RWPE2 (cell line): ENCODE measurements at regions not wholly inside any gene's neighbourhood (a gene's known extent, or its start where the extent isn't known, plus 50 kb on each side); places are given as distances from the start of the nearest gene placed in this dataset.

Source experiments
- ATAC-seq: fragments of 200-7000 bp; cut with Tn5 transposase; 3 replicates; pipeline ENCODE4 v1.9.1; 2021; ENCODE audit warnings: low read depth
- DNase-seq: peaks from one replicate; pipeline ENCODE4 v3.0.0-alpha.2; 2020; ENCODE audit warnings: low spot score
- H3K27ac ChIP-seq: fragments of 450-650 bp; 2 replicates; pipeline ENCODE4 v1.5.1; 2017; ENCODE audit warnings: mild to moderate bottlenecking; ENCODE audit not compliant: poor library complexity, severe bottlenecking
- H3K27me3 ChIP-seq: fragments of 250-450 bp; sonication (Bioruptor Pico); 2 replicates; pipeline ENCODE4 v1.5.1; 2021; ENCODE audit warnings: mild to moderate bottlenecking, moderate library complexity; ENCODE audit not compliant: insufficient read depth, poor library complexity, severe bottlenecking
- H3K36me3 ChIP-seq: fragments of 250-450 bp; sonication (Bioruptor Pico); 2 replicates; pipeline ENCODE4 v1.5.1; 2020; ENCODE audit warnings: low read depth, mild to moderate bottlenecking, moderate library complexity
- H3K4me1 ChIP-seq: fragments of 250-450 bp; sonication (Bioruptor Pico); 2 replicates; pipeline ENCODE4 v1.5.1; 2021; ENCODE audit warnings: mild to moderate bottlenecking, moderate library complexity; ENCODE audit not compliant: insufficient read depth, poor library complexity, severe bottlenecking
- H3K4me3 ChIP-seq: fragments of 250-450 bp; sonication (Bioruptor Pico); 2 replicates; pipeline ENCODE4 v1.5.1; 2021; ENCODE audit warnings: mild to moderate bottlenecking, moderate library complexity; ENCODE audit not compliant: severe bottlenecking
- H3K9me3 ChIP-seq: fragments of 250-450 bp; sonication (Bioruptor Pico); 2 replicates; pipeline ENCODE4 v1.5.1; 2021; ENCODE audit warnings: mild to moderate bottlenecking, moderate library complexity; ENCODE audit not compliant: severe bottlenecking
- CTCF ChIP-seq: fragments of 450-650 bp; IDR thresholded peaks from one replicate; pipeline ENCODE4 v1.5.1; 2017; ENCODE audit warnings: mild to moderate bottlenecking, moderate library complexity; ENCODE audit not compliant: poor library complexity, severe bottlenecking

- Histone ChIP-seq H3K36me3 (no peaks in the 10 kb centered on the region), H3K27ac (no peak overlapping the region), H3K4me3 (no peak overlapping the region), H3K27me3 (no peaks in the 10 kb centered on the region), H3K4me1 (no peaks in the 10 kb centered on the region), H3K9me3 (no peaks in the 10 kb centered on the region)
- no peak for ATAC-seq
- TF ChIP-seq CTCF, result no peak
- DNase-seq, result no peak
Observed at GRCh38 chr3:103077910-103078309, 643.1 kb downstream of the ZPLD1 start.

- TF ChIP-seq CTCF, result no peak
- ATAC-seq (no peak; the same call in 2 of the 3 replicates), DNase-seq (no peak)
- Histone ChIP-seq H3K4me1 (no peaks in the 10 kb centered on the region), H3K36me3 (no peaks in the 10 kb centered on the region), H3K9me3 (no peaks in the 10 kb centered on the region), H3K27me3 (no peaks in the 10 kb centered on the region), H3K4me3 (no peak overlapping the region), H3K27ac (no peak overlapping the region)
Observed at GRCh38 chr3:103082501-103082900, 647.7 kb downstream of the ZPLD1 start.

DNA sequence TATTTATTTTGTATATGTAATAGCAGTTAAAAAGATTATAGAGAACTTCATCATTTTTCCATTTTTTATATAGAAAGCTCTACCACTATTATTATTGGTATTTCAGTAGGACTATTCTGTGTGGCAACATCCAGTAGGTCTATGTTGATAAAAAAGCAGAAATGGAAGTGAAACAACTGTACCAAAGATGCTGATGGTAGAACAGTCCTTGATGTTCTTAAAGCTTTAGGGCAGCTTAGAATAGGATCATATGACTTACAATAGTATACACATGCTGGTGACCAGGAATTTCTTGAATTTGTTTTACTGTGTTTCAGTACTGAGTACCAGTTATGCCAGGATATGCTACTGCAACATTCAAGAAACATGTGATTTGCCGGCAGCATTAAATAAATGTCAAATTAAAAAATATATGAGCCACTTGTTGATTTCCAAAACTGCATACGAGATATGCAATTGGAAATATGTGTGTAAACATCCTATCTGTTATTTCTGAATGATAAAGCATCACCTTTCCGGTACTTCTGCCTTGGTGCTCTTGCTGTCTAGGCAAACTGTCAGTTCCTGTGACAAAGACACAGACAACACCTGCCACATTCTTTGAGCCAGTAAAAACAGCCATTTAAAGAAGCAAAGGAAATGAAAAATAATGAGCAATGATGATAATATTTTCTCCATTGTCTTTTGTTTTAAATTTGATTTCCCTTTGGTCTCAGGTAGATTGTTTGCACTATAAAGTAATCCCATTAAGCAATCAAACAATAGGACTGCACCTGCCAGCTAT is 649.2 kb downstream of the ZPLD1 start:
- Histone ChIP-seq H3K9me3 (no peaks in the 10 kb centered on the region), H3K36me3 (no peaks in the 10 kb centered on the region), H3K4me3 (no peak overlapping the region), H3K27me3 (no peaks in the 10 kb centered on the region), H3K4me1 (no peaks in the 10 kb centered on the region), H3K27ac (no peak overlapping the region)
- TF ChIP-seq CTCF, result no peak
- ATAC-seq, result no peak
- no peak for DNase-seq

DNA sequence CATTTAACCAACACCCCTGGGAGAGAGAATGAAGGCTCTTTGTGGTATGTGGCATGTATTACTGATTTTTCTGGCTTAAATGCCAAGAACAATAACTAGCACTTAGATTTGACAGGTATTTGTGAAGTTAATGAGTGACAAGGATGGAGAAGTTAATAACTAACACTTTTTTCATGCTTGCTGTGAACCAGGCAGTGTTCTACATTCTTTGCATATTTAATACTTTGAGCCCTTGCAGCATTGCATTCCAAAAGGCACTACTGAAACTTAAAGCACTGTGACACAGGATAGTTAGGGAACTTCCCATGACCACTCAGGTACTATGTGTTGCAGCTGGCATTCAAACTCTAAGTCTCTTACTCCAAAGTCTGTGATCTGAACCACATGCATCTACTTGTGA is 650.6 kb downstream of the ZPLD1 start:
- H3K4me3 ChIP-seq, result no peak overlapping the region
- no peak for TF ChIP-seq CTCF
- no peaks in the 10 kb centered on the region for H3K27me3 ChIP-seq
- no peaks in the 10 kb centered on the region for H3K36me3 ChIP-seq
- no peak for ATAC-seq
- H3K4me1 ChIP-seq, result no peaks in the 10 kb centered on the region
- H3K27ac ChIP-seq, result no peak overlapping the region
- no peaks in the 10 kb centered on the region for H3K9me3 ChIP-seq
- no peak for DNase-seq

GRCh38 chr3:103089758-103090157 is 654.9 kb downstream of the ZPLD1 start:
- DNase-seq, result no peak

More at GRCh38 chr3:103089758-103090157, 654.9 kb downstream of the ZPLD1 start:
- H3K4me3 ChIP-seq, result no peak overlapping the region
- H3K27ac ChIP-seq, result no peak overlapping the region
- H3K36me3 ChIP-seq, result no peaks in the 10 kb centered on the region
- H3K4me1 ChIP-seq, result no peaks in the 10 kb centered on the region
- TF ChIP-seq CTCF, result no peak
- H3K9me3 ChIP-seq, result no peaks in the 10 kb centered on the region
- no peak for ATAC-seq
- H3K27me3 ChIP-seq, result no peaks in the 10 kb centered on the region
